ENCODE measurements at regions not wholly inside any gene's neighbourhood (a gene's known extent, or its start where the extent isn't known, plus 50 kb on each side); places are given as distances from the start of the nearest gene placed in this dataset.

- no peak overlapping the region for H3K4me2 ChIP-seq (ENCODE audit: low read depth, low read length)
- H3K27ac ChIP-seq (ENCODE audit: insufficient read depth, low read length), result no peak overlapping the region
- H3K27me3 ChIP-seq (ENCODE audit: control insufficient read depth, insufficient read depth, low read length), result peaks cover 2% of the 10 kb centered on the region; the same call in 1 of the 2 replicates
- no peak overlapping the region for H3K56ac ChIP-seq (ENCODE audit: extremely low read depth, insufficient read depth, low read length)
- intact Hi-C loops (cut with micrococcal nuclease), result no loop called here
- H2BK20ac ChIP-seq (ENCODE audit: low read depth, low read length), result no peak overlapping the region
- no CpG with 5 or more reads among the region's 2 CpGs for WGBS, 2 experiments (ENCODE audit: extremely low coverage in 2 of 2, insufficient read length in 1 of 2)
- H3K9me3 ChIP-seq (ENCODE audit: control insufficient read depth, insufficient read depth, low read length), result no peaks in the 10 kb centered on the region
- H3K4ac ChIP-seq (ENCODE audit: low read depth, low read length), result no peak overlapping the region
- ChIA-PET CTCF (no interaction called here), POLR2A (ENCODE audit: unreplicated experiment) (interaction anchor here (0.5 kb wide), 1 partner anchor 651 kb away, joined by 5 read pairs; no protein-coding TSS in a partner anchor)
- no peak overlapping the region for H3K18ac ChIP-seq (ENCODE audit: low read depth, low read length)
- no peak overlapping the region for H2AK9ac ChIP-seq (replicated peaks; ENCODE audit: low read depth, low read length, poor library complexity)
- H2AK5ac ChIP-seq (ENCODE audit: low read depth, low read length), result no peak overlapping the region
- no peak overlapping the region for H4K91ac ChIP-seq (ENCODE audit: insufficient read depth, low read depth, low read length)
- no peak overlapping the region for H4K5ac ChIP-seq (ENCODE audit: low read depth, low read length)
- no peak overlapping the region for H3K4me3 ChIP-seq (ENCODE audit: insufficient read depth, low read depth, low read length)
- H2BK5ac ChIP-seq (ENCODE audit: low read depth, low read length, poor library complexity, severe bottlenecking), result no peak overlapping the region
- H2BK15ac ChIP-seq (ENCODE audit: low read depth, low read length), result no peak overlapping the region
- TF ChIP-seq SMC3 (IDR thresholded peaks at IDR 0.05; ENCODE audit: low read depth, low read length) (no peak), POLR2A (IDR thresholded peaks at IDR 0.05; ENCODE audit: low read depth, low read length) (no peak), RFX5 (IDR thresholded peaks at IDR 0.05; ENCODE audit: low read depth, low read length) (no peak), FOS (IDR thresholded peaks at IDR 0.05; ENCODE audit: low read depth, low read length) (no peak), CEBPB (IDR thresholded peaks at IDR 0.05; ENCODE audit: low read depth, low read length) (no peak), MAZ (IDR thresholded peaks at IDR 0.05; ENCODE audit: borderline replicate concordance, low read depth, low read length) (no peak)
- TF ChIP-seq, protein P1, sequence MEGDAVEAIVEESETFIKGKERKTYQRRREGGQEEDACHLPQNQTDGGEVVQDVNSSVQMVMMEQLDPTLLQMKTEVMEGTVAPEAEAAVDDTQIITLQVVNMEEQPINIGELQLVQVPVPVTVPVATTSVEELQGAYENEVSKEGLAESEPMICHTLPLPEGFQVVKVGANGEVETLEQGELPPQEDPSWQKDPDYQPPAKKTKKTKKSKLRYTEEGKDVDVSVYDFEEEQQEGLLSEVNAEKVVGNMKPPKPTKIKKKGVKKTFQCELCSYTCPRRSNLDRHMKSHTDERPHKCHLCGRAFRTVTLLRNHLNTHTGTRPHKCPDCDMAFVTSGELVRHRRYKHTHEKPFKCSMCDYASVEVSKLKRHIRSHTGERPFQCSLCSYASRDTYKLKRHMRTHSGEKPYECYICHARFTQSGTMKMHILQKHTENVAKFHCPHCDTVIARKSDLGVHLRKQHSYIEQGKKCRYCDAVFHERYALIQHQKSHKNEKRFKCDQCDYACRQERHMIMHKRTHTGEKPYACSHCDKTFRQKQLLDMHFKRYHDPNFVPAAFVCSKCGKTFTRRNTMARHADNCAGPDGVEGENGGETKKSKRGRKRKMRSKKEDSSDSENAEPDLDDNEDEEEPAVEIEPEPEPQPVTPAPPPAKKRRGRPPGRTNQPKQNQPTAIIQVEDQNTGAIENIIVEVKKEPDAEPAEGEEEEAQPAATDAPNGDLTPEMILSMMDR (conservative IDR thresholded peaks at IDR 0.05; ENCODE audit: low read depth, low read length), result no peak
- H3K23ac ChIP-seq (ENCODE audit: low read depth, low read length), result no peak overlapping the region
- H4K20me1 ChIP-seq (ENCODE audit: insufficient read depth, low read length), result no peaks in the 10 kb centered on the region
- in situ Hi-C loops (cut with MboI; ENCODE audit: low sequenced_read_pairs), result no loop called here
- no peaks in the 10 kb centered on the region for H3K4me1 ChIP-seq (ENCODE audit: control insufficient read depth, insufficient read depth, low read length)
- no peaks in the 10 kb centered on the region for H3K79me1 ChIP-seq (ENCODE audit: low read depth in 1 of 2, low read length in 2 of 2)
- dilution Hi-C loops (cut with HindIII; ENCODE audit: low sequenced_read_pairs, unreplicated experiment), result no loop called here
- no peaks in the 10 kb centered on the region for H3K36me3 ChIP-seq (ENCODE audit: control insufficient read depth, insufficient read depth, low read length)
- H3K9me1 ChIP-seq (ENCODE audit: insufficient read depth, low read length), result no peaks in the 10 kb centered on the region
- BruUV-seq (replicated peaks), result no TSS peak
- ATAC-seq (ENCODE audit: low read depth), result no peak
- DNase-seq, result no peak
- H2AFZ ChIP-seq (replicated peaks; ENCODE audit: low read length, poor library complexity), result no peak overlapping the region
- no peak overlapping the region for H3K14ac ChIP-seq (replicated peaks; ENCODE audit: low read depth, low read length)
- H2BK120ac ChIP-seq (ENCODE audit: low read depth, low read length), result no peak overlapping the region
- no peak overlapping the region for H3K9ac ChIP-seq (ENCODE audit: low read depth, low read length)
- no peak overlapping the region for H4K8ac ChIP-seq (ENCODE audit: low read depth in 2 of 2, low read length in 2 of 2)
Observed at GRCh38 chr7:26553128-26553527, 261.5 kb downstream of the SNX10 start.
